ENCODE measurements at regions not wholly inside any gene's neighbourhood (a gene's known extent, or its start where the extent isn't known, plus 50 kb on each side); places are given as distances from the start of the nearest gene placed in this dataset.
"Not testable (repeated sequence)": the region's sequence is repeated elsewhere in the genome, so short reads cannot be mapped to it uniquely, and the experiment has no call there.

DNA sequence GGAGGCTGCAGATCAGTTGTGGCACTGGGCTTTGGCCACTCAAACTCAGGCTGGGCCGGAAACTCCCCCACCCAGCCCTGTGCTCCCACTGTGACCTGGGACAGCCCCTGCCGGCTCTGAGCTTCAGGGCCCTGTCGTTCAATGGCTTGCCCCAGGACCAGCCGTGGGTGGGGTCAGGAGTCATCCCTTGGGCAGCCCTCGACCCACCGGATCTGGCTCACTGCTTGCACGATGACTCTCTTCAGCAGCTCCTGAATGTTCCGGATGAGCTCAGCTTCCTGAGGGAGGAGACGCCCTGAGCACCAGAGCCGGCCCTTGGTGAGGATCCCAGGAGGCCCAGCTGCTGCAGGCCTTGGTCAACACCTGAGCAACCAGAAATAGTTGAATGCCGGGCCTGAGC is 1544.2 kb upstream of the USP9Y start:
- TF ChIP-seq TBP (CRISPR knock-in tag; IDR thresholded peaks at IDR 0.05); HDAC2 (CRISPR knock-in tag; IDR thresholded peaks at IDR 0.05); ZNF232 (CRISPR knock-in tag; IDR thresholded peaks at IDR 0.05; ENCODE audit: borderline replicate concordance); MAFG (CRISPR knock-in tag; IDR thresholded peaks at IDR 0.05): not testable (repeated sequence)
- TF ChIP-seq, protein P1, sequence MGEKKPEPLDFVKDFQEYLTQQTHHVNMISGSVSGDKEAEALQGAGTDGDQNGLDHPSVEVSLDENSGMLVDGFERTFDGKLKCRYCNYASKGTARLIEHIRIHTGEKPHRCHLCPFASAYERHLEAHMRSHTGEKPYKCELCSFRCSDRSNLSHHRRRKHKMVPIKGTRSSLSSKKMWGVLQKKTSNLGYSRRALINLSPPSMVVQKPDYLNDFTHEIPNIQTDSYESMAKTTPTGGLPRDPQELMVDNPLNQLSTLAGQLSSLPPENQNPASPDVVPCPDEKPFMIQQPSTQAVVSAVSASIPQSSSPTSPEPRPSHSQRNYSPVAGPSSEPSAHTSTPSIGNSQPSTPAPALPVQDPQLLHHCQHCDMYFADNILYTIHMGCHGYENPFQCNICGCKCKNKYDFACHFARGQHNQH (CRISPR knock-in tag; IDR thresholded peaks at IDR 0.05): not testable (repeated sequence)
- TF ChIP-seq, protein P2, sequence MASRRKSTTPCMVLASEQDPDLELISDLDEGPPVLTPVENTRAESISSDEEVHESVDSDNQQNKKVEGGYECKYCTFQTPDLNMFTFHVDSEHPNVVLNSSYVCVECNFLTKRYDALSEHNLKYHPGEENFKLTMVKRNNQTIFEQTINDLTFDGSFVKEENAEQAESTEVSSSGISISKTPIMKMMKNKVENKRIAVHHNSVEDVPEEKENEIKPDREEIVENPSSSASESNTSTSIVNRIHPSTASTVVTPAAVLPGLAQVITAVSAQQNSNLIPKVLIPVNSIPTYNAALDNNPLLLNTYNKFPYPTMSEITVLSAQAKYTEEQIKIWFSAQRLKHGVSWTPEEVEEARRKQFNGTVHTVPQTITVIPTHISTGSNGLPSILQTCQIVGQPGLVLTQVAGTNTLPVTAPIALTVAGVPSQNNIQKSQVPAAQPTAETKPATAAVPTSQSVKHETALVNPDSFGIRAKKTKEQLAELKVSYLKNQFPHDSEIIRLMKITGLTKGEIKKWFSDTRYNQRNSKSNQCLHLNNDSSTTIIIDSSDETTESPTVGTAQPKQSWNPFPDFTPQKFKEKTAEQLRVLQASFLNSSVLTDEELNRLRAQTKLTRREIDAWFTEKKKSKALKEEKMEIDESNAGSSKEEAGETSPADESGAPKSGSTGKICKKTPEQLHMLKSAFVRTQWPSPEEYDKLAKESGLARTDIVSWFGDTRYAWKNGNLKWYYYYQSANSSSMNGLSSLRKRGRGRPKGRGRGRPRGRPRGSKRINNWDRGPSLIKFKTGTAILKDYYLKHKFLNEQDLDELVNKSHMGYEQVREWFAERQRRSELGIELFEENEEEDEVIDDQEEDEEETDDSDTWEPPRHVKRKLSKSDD (CRISPR knock-in tag; IDR thresholded peaks at IDR 0.05; ENCODE audit: low read depth): not testable (repeated sequence)

Measured in HepG2 (cell line).